Liver (tissue), 8 donors: ENCODE measurements at regions not wholly inside any gene's neighbourhood (a gene's known extent, or its start where the extent isn't known, plus 50 kb on each side); places are given as distances from the start of the nearest gene placed in this dataset.
A peak's percentile ranks its signal among the peaks of the same experiment; 100 is the strongest.

ENCODE experiments used
- DNase-seq: peaks from one replicate; pipeline ENCODE4 v3.0.0-alpha.2; 2017; ENCODE audit warnings: low spot score
- H3K27ac ChIP-seq, 2 donors: one replicate each; pipeline ENCODE4 v1.7.0; 2013; ENCODE audit warnings: inconsistent platforms in 2 of 2, low read length in 2 of 2, control low read depth in 1 of 2, low read depth in 1 of 2, mild to moderate bottlenecking in 1 of 2
- H3K27me3 ChIP-seq, 4 donors: one replicate each; pipeline versions ENCODE4 v1.6.1 to v1.7.0; 2013; ENCODE audit warnings: low read length in 3 of 4, inconsistent platforms in 1 of 4, mild to moderate bottlenecking in 1 of 4, moderate library complexity in 1 of 4; ENCODE audit not compliant: control insufficient read depth in 4 of 4, insufficient read depth in 4 of 4
- H3K36me3 ChIP-seq, 4 donors: one replicate each; pipeline versions ENCODE4 v1.6.1 to v1.7.0; 2013; ENCODE audit warnings: low read length in 3 of 4, mild to moderate bottlenecking in 3 of 4, low read depth in 1 of 4, moderate library complexity in 1 of 4; ENCODE audit not compliant: control insufficient read depth in 4 of 4, insufficient read depth in 3 of 4
- H3K4me1 ChIP-seq, 4 donors: one replicate each; pipeline versions ENCODE4 v1.6.1 to v1.7.0; 2013; ENCODE audit warnings: low read length in 3 of 4, mild to moderate bottlenecking in 3 of 4, moderate library complexity in 1 of 4; ENCODE audit not compliant: control insufficient read depth in 4 of 4, insufficient read depth in 4 of 4
- H3K4me3 ChIP-seq, 3 donors: one replicate each; pipeline versions ENCODE4 v1.6.1 to v1.7.0; 2013; ENCODE audit warnings: low read length in 3 of 3, control low read depth in 1 of 3, low read depth in 1 of 3, mild to moderate bottlenecking in 1 of 3
- H3K9ac ChIP-seq, 2 donors: one replicate each; pipeline ENCODE4 v1.7.0; 2013; ENCODE audit warnings: low read length in 2 of 2, mild to moderate bottlenecking in 2 of 2, moderate library complexity in 2 of 2, control low read depth in 1 of 2, low read depth in 1 of 2
- H3K9me3 ChIP-seq, 4 donors: one replicate each; pipeline versions ENCODE4 v1.6.1 to v1.7.0; 2013; ENCODE audit warnings: low read length in 3 of 4; ENCODE audit not compliant: control insufficient read depth in 4 of 4
- EGR1 ChIP-seq, 2 donors: IDR thresholded peaks; 2 replicates each; pipeline ENCODE4 v1.6.1; 2016 to 2018; ENCODE audit warnings: antibody characterized with exemption in 2 of 2, low read depth in 2 of 2
- FOXA1 ChIP-seq: IDR thresholded peaks from 2 replicates; pipeline ENCODE4 v1.6.1; 2016; ENCODE audit warnings: antibody characterized with exemption
- FOXA2 ChIP-seq: IDR thresholded peaks from 2 replicates; pipeline ENCODE4 v1.6.1; 2016; ENCODE audit warnings: antibody characterized with exemption
- GABPA ChIP-seq, 2 donors: IDR thresholded peaks in 1 of 2; conservative IDR thresholded peaks in 1 of 2; 2 replicates each; pipeline ENCODE4 v1.6.1; 2016; ENCODE audit warnings: antibody characterized with exemption in 2 of 2, mild to moderate bottlenecking in 1 of 2, moderate library complexity in 1 of 2
- HNF4A ChIP-seq, 2 donors: conservative IDR thresholded peaks; 2 replicates each; pipeline ENCODE4 v1.6.1; 2016; ENCODE audit warnings: antibody characterized with exemption in 2 of 2, mild to moderate bottlenecking in 2 of 2
- HNF4G ChIP-seq: IDR thresholded peaks from 2 replicates; pipeline ENCODE4 v1.6.1; 2016; ENCODE audit warnings: antibody characterized with exemption
- JUND ChIP-seq, 2 donors: IDR thresholded peaks; 2 replicates each; pipeline ENCODE4 v1.6.1; 2016; ENCODE audit warnings: antibody characterized with exemption in 2 of 2
- NR2F2 ChIP-seq: IDR thresholded peaks from 2 replicates; pipeline ENCODE4 v1.6.1; 2016; ENCODE audit warnings: antibody characterized with exemption
- RAD21 ChIP-seq, 2 donors: IDR thresholded peaks; 2 replicates each; pipeline ENCODE4 v1.6.1; 2016; ENCODE audit warnings: antibody characterized with exemption in 2 of 2, mild to moderate bottlenecking in 2 of 2
- RXRA ChIP-seq, 2 donors: IDR thresholded peaks; 2 replicates each; pipeline ENCODE4 v1.6.1; 2017 to 2018; ENCODE audit warnings: antibody characterized with exemption in 2 of 2, mild to moderate bottlenecking in 1 of 2
- SP1 ChIP-seq: IDR thresholded peaks from 2 replicates; pipeline ENCODE4 v1.6.1; 2018; ENCODE audit warnings: antibody characterized with exemption, mild to moderate bottlenecking
- TAF1 ChIP-seq: conservative IDR thresholded peaks from 2 replicates; pipeline ENCODE4 v1.6.1; 2016; ENCODE audit warnings: antibody characterized with exemption, mild to moderate bottlenecking
- YY1 ChIP-seq: IDR thresholded peaks from 2 replicates; pipeline ENCODE4 v1.6.1; 2016; ENCODE audit warnings: antibody characterized with exemption, mild to moderate bottlenecking
- WGBS: extraction: QIAGEN DNeasy Blood & Tissue Kit; methylation state at CpG from one replicate; pipeline ENCODE4 v1.1.7; 2013; 5-methylcytosine and 5-hydroxymethylcytosine counted together
- TF ChIP-seq, protein P1 (sequence below): IDR thresholded peaks from 2 replicates; pipeline ENCODE4 v1.6.1; 2016; ENCODE audit warnings: antibody characterized with exemption
- TF ChIP-seq, protein P2 (sequence below): IDR thresholded peaks from 2 replicates; pipeline ENCODE4 v1.6.1; 2016; ENCODE audit warnings: antibody characterized with exemption, mild to moderate bottlenecking
- TF ChIP-seq, protein P3 (sequence below): fragments of 150-350 bp; IDR thresholded peaks from 2 replicates; pipeline ENCODE4 v1.5.1; 2017; ENCODE audit warnings: improper control_type of control experiment, low read depth, low read length; ENCODE audit not compliant: missing input control
- TF ChIP-seq, protein P4 (sequence below): IDR thresholded peaks from 2 replicates; pipeline ENCODE4 v1.6.1; 2016; ENCODE audit warnings: antibody characterized with exemption
- TF ChIP-seq, protein P5 (sequence below): IDR thresholded peaks from 2 replicates; pipeline ENCODE4 v1.6.1; 2016; ENCODE audit warnings: antibody characterized with exemption
- donor health status: healthy.
- donor health status: healthy.
- donor health status: healthy.
- donor health status: healthy.
- donor health status: healthy.

DNA sequence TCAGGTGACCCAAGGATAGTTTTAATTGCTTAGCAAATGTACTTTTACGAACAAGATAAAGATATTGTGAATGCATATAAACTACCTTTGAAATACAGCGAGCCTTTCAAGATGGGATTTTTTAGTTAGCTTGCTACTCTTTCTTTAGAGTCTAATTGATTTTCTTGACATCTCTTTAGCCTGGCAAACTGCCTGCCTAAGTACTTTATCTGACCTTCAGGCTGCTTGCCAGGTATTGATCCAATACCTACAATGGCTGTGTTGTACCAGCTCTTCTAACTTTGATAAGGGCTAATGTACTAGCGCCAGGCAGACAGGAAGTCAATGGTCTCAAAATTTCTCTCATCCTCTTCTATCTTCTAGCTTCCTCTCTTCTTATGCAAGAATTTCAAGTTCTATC is 414.4 kb upstream of the ACVR2A start:
- Histone ChIP-seq H3K36me3 (no peaks in the 10 kb centered on the region), H3K9me3 (no peaks in the 10 kb centered on the region), H3K4me1 (peaks cover 7 to 59% (median 52%) of the 10 kb centered on the region in 4 donors), H3K9ac (no peak overlapping the region), H3K27ac (peak overlapping the region in 1 of 2 donors; percentile 14), H3K27me3 (no peaks in the 10 kb centered on the region), H3K4me3 (no peak overlapping the region)
- 30% methylated on average over 3 of the region's 3 CpGs for WGBS
- DNase-seq = no peak
- TF ChIP-seq SP1 (peak; percentile 50), HNF4A (conservative IDR thresholded peaks at IDR 0.05) (peak; percentile 61 to 66), RXRA (IDR thresholded peaks at IDR 0.05) (peak; percentile 88 to 91), NR2F2 (no peak), YY1 (peak; percentile 82), HNF4G (peak; percentile 28), RAD21 (IDR thresholded peaks at IDR 0.05) (peak; percentile 42 to 55), FOXA2 (no peak), JUND (IDR thresholded peaks at IDR 0.05) (peak; percentile 54 to 65), TAF1 (no peak), EGR1 (IDR thresholded peaks at IDR 0.05; ENCODE audit: low read depth in 2 of 2) (no peak), FOXA1 (no peak), GABPA (IDR thresholded peaks at IDR 0.05 in 1 of 2, conservative IDR thresholded peaks at IDR 0.05 in 1 of 2) (peak in 1 of 2 donors; percentile 59)
- TF ChIP-seq, protein P1, sequence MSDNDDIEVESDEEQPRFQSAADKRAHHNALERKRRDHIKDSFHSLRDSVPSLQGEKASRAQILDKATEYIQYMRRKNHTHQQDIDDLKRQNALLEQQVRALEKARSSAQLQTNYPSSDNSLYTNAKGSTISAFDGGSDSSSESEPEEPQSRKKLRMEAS = peak; percentile 21
- TF ChIP-seq, protein P2, sequence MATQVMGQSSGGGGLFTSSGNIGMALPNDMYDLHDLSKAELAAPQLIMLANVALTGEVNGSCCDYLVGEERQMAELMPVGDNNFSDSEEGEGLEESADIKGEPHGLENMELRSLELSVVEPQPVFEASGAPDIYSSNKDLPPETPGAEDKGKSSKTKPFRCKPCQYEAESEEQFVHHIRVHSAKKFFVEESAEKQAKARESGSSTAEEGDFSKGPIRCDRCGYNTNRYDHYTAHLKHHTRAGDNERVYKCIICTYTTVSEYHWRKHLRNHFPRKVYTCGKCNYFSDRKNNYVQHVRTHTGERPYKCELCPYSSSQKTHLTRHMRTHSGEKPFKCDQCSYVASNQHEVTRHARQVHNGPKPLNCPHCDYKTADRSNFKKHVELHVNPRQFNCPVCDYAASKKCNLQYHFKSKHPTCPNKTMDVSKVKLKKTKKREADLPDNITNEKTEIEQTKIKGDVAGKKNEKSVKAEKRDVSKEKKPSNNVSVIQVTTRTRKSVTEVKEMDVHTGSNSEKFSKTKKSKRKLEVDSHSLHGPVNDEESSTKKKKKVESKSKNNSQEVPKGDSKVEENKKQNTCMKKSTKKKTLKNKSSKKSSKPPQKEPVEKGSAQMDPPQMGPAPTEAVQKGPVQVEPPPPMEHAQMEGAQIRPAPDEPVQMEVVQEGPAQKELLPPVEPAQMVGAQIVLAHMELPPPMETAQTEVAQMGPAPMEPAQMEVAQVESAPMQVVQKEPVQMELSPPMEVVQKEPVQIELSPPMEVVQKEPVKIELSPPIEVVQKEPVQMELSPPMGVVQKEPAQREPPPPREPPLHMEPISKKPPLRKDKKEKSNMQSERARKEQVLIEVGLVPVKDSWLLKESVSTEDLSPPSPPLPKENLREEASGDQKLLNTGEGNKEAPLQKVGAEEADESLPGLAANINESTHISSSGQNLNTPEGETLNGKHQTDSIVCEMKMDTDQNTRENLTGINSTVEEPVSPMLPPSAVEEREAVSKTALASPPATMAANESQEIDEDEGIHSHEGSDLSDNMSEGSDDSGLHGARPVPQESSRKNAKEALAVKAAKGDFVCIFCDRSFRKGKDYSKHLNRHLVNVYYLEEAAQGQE = no peak
- TF ChIP-seq, protein P3, sequence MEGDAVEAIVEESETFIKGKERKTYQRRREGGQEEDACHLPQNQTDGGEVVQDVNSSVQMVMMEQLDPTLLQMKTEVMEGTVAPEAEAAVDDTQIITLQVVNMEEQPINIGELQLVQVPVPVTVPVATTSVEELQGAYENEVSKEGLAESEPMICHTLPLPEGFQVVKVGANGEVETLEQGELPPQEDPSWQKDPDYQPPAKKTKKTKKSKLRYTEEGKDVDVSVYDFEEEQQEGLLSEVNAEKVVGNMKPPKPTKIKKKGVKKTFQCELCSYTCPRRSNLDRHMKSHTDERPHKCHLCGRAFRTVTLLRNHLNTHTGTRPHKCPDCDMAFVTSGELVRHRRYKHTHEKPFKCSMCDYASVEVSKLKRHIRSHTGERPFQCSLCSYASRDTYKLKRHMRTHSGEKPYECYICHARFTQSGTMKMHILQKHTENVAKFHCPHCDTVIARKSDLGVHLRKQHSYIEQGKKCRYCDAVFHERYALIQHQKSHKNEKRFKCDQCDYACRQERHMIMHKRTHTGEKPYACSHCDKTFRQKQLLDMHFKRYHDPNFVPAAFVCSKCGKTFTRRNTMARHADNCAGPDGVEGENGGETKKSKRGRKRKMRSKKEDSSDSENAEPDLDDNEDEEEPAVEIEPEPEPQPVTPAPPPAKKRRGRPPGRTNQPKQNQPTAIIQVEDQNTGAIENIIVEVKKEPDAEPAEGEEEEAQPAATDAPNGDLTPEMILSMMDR = no peak
- TF ChIP-seq, protein P4, sequence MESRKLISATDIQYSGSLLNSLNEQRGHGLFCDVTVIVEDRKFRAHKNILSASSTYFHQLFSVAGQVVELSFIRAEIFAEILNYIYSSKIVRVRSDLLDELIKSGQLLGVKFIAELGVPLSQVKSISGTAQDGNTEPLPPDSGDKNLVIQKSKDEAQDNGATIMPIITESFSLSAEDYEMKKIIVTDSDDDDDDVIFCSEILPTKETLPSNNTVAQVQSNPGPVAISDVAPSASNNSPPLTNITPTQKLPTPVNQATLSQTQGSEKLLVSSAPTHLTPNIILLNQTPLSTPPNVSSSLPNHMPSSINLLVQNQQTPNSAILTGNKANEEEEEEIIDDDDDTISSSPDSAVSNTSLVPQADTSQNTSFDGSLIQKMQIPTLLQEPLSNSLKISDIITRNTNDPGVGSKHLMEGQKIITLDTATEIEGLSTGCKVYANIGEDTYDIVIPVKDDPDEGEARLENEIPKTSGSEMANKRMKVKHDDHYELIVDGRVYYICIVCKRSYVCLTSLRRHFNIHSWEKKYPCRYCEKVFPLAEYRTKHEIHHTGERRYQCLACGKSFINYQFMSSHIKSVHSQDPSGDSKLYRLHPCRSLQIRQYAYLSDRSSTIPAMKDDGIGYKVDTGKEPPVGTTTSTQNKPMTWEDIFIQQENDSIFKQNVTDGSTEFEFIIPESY = peak; percentile 24
- TF ChIP-seq, protein P5, sequence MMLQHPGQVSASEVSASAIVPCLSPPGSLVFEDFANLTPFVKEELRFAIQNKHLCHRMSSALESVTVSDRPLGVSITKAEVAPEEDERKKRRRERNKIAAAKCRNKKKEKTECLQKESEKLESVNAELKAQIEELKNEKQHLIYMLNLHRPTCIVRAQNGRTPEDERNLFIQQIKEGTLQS = peak; percentile 51
